ENCODE measurements at regions not wholly inside any gene's neighbourhood (a gene's known extent, or its start where the extent isn't known, plus 50 kb on each side); places are given as distances from the start of the nearest gene placed in this dataset.

DNA sequence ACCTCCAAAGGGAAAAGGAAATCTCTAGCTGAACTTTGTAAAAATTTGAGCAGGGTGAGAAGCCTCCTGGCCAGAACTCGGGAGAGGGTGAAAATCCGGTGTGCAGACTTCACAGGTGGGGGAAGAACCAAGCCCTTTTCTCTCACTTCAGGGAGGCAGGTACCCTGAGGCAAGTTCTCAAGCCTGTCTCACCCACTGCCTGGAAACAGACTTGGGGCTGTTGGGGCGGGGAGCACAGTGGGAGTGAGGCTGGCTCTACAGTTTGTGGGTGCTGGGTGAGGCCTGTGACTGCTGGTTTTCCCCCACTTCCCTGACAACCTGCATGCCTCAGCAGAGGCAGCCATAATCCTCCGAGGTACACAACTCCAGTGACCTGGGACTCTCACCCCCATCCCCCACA lies 187.1 kb downstream of the KIF4B start:
- DNase-seq (ENCODE audit: low read depth, low spot score) = no peak

DNA sequence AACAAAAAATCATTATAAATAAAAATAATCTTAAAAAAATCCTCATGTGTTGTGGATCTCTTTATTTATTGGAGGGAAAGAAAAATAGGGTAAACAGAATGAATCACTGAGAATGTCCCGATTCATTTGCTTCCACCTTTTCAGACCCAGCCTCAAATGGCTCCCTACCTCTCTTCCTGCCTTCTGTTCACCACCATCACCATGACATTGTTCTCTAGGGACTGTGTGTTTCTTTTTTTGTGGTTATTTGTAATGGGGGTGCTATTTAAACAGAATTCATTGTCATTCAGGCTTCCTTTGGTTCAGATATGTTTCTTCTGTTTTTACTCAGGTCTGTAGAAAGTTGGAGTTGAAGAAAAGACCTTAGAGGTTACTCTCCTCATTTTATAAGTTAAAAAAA lies 198.2 kb downstream of the KIF4B start:
- no peak for DNase-seq (ENCODE audit: low read depth, low spot score)

DNA sequence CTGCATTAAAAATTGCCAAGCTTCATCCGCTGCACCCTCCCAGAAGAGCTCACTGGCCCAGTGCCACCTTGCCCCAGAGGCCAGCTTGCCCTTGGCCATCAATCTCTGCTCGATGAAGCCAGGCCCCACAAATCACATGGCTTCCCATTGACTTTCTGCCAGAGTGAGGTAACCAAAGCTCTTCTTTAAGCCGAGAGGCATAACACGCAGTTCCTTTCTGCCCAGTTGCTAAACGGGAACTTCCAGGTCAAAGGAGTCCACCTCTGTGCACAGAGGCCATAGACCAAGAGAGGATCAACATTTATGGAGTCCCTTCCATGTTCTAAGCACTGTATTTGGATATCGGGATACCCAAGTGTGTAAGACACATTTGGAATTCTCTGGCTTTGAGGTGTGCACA lies 208.8 kb downstream of the KIF4B start:
- DNase-seq (ENCODE audit: low read depth, low spot score) = no peak

DNA sequence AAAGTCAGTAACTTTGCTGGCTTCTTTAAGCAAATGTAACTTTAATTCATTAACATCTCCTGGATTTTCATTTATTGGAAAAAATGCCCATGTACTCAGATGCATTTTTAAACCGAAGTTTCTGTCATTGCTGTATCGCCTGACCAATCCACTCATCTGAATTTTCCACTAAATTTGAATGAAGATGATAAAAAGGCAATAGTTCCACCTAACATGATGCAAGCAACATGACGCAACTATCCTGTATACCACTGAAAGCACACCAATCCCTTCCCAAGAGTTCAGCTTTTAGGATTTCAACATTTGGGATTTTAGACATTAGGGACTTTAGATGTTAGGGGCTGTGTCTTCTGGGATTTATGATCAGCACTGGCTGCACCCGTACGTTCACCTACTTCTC lies 215.6 kb downstream of the KIF4B start:
- DNase-seq (ENCODE audit: low read depth, low spot score) = no peak

DNA sequence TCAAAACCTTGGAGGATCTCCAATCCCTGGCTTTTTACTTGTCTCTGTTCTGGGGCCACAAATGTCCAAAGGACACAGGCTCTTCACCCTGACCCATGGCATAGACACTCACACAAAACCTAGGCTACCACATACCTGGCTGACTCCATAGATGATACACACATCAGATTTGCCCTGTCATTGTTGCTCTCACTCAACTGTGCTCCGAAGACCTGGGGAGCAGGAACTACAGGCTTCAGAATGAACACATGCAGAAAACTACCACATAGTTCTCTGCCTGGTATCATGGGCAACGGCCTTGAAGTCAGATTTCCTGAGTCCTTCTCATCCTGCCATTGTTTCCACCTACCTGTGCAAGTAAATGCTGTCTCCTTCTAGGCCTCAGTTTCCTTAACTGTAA lies 226.2 kb downstream of the KIF4B start:
- no peak for DNase-seq (ENCODE audit: low read depth, low spot score)

DNA sequence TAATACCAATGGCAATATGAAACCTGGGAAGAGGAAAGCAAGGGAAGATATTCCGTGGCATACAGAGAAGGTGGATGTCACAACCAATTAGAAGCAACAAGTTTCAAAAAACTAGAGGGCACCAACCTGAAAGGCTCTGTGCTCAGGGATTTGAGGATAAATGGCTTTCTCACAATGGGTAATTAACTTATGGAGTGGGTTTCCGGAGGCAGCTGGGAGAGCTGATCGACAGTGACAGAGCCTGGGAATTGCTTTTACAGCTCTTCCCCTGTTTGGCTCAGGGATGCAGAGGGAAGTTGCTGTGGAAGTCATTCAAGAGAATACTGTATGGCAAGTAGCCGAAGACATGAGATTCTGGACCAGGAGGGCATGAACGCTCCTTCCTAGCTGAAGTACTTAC lies 237.0 kb downstream of the KIF4B start:
- DNase-seq (ENCODE audit: low read depth, low spot score) = no peak

DNA sequence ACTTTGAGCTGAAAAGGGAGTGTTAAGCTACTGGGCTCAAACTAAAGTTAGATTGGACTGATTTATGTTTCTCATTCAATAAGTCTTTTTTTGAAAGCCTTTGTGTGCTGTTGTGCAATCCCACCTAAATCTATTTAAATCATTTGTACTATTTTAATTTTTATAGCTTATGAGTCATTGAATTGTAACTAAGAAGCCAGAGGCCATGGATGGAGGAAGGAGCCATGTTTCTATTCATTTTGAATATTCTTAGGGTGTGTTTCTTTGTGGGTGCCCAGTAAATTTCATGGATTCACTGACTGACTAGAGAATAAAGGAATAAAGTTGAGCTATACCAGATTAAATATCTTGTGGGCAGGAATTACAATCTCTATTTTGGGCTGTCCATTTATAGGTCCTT lies 238.5 kb downstream of the KIF4B start:
- no peak for DNase-seq (ENCODE audit: low read depth, low spot score)

DNA sequence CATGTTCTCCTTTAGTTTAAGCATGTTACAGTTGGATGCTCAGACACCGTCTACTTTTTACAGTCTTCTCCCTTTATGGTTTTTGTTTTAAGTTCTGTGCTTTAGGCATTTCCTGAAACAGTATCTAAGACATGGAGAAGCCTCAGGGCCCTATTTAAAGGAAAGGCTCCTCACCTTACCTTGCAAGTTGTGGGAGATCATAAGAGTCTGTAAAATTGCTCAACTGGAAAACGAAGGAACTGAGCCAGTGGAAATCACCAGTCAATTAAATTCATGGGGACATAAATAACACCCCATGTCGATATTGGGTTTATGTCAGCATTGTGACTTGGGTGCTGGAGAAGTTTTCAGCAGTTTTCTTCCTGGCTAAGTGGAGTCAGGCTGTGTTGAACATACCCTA lies 239.2 kb downstream of the KIF4B start:
- DNase-seq (ENCODE audit: low read depth, low spot score) = no peak

DNA sequence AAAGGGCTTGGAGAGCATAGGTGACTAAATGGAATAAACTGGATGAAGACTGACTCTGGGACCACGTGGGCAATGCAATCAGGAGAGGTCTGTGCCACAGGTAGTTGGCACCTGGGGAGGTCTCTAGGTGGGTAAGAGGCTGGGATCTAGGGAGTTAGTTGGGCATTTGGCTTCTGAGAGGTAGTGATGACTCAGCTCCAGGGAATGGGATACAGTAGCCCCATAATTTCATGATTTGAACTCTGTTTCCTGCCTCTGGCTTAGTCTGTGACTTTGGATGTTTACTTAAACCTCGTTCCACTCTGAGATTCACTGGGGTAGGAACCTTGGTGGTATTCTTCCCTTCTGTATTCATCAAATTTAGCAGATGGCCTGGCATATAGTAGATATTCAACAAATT lies 240.8 kb downstream of the KIF4B start:
- DNase-seq (ENCODE audit: low read depth, low spot score) = no peak

DNA sequence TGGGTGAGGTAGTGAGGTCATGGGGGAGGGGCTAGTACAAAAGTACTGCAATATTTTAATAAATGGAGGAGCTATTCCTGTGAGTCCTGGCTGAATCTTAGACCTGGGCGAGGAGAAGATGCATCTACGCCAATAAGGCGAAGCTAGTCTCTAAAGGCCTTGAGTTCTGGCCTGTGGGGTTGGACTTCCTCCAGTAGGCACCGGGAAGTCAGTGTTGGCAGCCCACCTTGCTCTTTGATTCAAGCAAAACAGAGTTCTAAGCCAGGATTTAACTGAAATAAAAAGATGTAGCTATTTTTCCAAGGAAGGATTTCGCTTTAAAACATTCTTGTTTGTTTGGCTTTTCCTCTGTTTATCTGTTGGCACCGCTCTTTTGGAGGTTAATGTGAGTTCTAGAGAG lies 244.6 kb downstream of the KIF4B start:
- no peak for DNase-seq (ENCODE audit: low read depth, low spot score)

DNA sequence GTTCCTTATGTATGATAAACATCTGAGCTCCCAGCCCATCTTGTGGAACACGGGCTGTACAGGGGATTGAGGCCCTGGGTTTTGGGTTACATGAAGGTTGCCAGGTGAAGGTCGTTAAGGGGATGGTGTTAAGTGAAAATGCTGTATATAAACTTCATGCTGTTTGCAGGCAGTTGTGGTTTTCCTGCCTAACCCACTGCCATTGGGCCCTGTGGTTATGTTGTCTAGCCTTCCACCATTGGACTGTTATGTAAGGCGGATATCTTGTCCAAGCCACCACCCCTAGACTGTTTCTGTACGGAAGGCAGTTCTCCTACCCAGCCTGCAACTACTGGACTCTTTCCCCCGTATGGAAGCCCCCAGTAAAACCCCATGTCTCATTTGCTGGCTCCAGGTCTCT lies 246.1 kb downstream of the KIF4B start:
- no peak for DNase-seq (ENCODE audit: low read depth, low spot score)

DNA sequence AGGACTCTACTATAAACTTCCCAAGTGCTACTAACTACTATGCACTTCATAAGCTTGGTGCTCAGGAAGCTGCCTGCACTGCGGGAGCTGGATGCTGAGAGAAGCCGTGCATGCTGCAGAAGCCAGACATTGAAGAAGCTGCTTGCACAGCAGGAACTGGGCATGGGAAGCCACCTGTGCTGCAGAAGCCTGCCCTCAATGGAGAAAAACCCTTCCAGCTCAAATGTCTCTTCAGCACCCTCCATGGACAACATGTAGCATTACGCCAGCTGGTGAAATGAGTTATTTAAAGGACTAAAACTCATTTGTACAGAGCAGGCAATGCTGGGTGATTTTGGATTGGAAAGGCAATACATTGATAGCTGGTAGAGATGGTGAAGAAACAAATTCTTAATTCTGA lies 247.2 kb downstream of the KIF4B start:
- DNase-seq (ENCODE audit: low read depth, low spot score) = peak; percentile 2

DNA sequence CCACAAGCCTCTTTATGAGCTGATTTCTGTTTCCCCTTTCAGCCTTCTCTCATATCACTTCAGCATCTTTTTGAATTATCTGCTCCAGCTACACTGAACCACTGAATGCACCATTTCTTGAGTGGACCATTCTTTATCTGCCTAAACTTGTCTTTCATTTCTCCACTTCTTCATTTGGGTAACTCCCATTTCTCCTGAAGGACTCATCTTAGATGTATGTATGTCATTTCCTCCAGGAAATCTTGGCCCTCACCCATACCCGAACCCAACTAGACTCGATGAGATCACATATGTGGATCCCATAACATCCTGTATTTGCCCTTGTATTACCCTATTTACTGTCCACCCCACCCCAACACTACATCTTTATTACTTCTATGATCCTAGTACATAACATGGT lies 249.8 kb downstream of the KIF4B start:
- DNase-seq (ENCODE audit: low read depth, low spot score) = no peak

DNA sequence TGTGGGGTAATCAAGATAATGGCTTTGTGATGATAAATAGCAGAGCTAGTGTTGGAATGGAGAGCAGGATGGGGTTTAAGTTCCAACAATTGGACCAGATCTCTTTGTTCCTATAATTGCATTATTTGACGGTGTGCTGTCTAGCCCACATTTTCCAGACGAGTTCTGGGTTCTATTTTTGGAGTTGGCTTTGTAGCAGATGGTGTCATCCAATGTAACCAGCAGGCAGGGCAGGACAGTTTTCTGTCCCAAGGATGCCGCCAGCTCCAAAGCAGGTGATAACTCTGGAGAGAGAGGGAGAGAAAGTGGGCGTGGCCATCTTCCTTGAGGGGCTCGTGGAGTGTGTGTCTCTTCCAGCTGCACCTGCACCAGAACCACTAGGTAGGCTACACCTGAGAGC lies 251.3 kb downstream of the KIF4B start:
- no peak for DNase-seq (ENCODE audit: low read depth, low spot score)

DNA sequence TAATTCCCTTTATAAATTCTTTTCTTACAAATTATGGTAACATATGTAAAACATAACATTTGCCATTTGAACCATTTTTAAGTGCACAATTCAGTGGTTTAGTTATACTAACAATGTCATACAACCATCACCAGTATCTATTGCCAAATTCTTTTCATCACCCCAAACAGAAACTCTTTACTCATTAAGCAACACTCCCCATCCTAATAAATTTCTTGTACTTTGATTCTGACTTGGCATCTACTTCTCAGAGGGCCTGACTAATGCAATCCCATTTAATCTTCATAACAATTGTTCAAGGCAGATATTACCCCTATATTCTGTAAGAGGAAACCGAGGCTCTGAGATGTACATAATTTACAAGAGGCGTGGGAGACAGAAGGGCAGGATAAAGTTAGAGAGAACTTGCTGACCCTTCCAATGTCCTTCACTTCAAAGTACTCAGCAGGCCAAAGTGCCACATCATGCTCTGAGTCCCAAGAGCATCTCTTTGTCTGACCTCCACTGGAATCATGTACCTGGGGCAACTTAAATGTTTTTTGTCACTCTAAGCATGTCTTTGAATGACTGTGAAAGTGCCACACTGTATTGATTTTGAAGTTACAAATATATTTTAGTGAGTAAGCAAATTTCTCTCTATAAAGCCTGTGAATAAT lies 255.3 kb downstream of the KIF4B start:
- DNase-seq (ENCODE audit: low read depth, low spot score) = no peak

DNA sequence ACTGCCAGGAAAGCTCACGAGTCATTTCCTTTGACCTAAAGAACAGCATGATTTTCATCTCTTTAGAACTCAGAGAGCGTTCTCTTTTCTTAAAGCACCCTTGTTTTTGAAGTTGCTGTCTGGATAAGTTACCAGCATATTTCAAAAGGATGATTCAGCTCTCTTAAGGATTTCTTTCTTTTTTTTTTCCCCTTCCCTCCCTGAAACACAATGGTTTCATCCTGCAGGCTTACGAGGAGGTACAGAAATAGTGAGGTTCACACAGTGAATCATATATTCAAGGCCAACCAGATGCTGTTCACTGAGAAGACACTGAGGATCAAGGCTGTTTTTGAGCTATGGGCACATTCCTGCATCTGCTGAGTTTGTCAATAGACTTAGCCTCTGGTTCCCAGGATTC lies 257.2 kb downstream of the KIF4B start:
- no peak for DNase-seq (ENCODE audit: low read depth, low spot score)

DNA sequence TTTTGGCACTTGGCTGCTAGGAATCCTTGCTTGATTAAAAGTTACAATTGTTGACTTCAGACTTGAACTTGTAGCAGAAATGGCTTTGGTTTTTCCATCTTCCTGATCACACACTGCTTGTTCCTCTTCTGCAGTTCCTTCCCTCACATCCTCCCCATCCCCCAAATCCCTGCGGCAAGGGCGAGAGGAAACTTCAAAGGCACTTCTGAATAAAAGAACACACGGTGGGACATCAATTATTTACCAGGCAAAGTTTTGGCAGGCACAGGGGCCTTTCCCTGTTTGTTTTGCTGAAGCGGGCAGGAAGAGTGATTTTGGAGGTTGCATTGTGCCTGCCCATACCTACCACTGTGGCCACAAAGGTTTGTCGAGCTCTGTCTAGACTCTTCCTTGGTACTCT lies 260.9 kb downstream of the KIF4B start:
- no peak for DNase-seq (ENCODE audit: low read depth, low spot score)

DNA sequence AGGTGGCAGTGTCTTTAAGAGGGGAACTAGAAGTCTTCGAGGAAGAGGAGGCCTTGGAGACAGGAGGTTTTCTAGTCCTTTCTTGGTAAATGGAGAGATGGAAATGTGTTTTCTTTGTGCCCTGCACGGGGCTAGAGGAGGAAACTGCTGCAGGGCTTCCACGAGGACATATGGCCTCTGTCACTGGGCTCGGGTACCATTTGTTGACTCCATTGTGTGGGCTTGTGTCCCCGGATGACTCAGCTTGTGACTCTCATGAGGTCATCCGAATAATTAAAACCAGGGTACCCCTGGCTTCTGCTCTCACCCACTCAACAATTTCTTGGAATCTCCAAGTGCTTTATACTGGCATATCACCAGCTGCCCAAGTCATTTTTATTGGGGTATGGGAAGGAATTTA lies 261.7 kb downstream of the KIF4B start:
- DNase-seq (ENCODE audit: low read depth, low spot score) = no peak

DNA sequence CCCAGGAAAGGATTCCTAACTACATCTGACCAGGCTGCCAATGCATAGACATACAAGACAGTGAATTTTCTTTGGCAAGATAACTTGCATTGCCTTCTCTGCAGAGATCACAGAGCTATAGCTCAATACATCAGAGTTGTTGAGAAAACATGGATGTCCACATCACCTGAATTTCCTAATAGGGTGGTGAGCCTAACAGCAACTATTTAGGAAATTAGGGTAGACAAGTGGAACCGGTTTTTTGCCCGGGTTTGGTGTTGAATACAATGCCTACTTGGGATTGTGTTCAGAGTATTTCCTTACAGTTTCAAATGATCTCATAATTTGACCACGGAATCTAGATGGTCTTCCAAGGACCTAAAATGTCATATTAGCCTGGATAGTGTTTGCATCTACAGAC lies 262.7 kb downstream of the KIF4B start:
- no peak for DNase-seq (ENCODE audit: low read depth, low spot score)

DNA sequence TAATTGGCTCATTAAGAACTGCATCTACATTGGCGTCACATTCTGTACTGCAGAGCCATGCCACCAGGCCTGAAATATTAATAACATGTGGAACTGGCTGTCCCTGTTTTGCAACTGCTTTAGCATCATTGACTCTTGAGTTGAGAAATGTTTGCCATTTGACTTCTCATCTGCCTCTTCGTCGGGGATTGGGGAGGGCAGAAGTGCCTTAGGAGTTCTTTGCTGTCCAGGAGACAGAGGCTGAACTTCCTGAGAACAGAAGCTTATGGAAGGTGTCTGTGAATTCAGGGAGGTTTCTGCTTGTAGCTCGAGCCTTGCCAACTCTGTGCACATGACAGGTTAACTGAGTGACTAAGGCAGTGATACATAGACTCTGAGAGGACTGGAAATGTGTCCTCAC lies 265.0 kb downstream of the KIF4B start:
- no peak for DNase-seq (ENCODE audit: low read depth, low spot score)

DNA sequence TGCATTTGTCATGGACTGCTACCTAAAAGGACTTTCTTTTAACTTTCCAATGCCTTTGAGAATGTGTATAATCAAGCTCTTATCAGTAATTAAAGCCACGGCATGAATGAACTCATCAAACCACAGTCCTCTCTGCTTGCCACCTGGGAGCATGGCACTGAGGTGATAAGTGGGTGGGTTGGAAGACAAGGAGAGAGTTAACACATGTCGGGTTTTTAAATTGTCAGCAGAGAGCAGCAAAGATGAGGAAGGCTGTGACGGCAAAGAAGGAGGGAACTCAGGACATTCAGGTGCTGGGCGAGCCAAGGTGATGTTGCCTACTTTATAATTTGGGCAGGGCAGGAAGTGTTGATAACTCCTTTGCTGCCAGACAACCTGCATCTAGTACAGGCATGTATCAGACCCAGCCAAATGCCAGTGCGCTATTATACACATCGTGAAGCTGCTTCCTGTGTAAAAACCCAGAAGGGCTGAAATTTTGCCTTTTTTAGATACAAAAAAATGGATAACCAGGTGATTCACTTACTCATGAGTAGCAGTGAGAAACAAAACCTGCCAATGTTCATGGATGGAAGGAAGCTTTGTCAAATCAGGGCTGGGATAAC lies 269.1 kb downstream of the KIF4B start:
- DNase-seq (ENCODE audit: low read depth, low spot score) = no peak

DNA sequence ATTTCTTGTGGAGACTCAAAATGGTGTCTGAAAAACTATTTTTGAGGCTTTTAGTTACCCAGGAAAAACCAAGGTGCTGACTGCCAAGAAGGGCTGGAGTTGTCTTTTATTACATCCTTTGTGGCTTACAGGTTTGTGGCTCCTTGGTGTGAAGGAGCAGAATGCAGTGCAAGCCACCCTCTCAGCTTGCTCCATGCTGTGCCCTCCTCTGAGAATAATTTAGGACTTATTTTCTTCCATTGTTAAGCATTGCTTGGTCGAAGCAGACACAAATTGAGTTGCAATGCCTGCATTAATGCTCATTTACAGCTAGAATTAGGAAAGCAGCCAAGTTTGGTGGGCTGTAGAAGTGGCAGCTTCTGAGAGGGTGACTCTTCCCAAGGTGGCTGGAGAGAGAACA lies 272.2 kb downstream of the KIF4B start:
- no peak for DNase-seq (ENCODE audit: low read depth, low spot score)

DNA sequence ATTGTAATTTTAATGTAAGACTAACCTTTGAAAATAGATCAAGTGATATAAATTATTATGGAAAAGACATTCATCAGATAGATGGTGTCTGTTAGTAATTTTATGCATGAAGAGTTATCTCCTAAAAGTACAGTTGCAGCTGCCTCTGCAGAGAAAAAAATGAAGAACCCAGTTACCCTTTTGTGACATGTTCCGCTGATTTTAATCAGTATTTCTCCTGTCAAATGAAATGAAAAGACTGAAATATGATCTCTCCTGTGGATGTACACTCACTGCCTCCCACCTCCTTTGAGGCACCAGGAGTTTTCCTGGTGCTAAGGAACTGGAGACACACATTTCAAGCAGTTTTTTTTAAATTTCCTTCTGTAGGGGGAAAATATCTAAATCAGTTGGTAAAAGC lies 277.4 kb downstream of the KIF4B start:
- no peak for DNase-seq (ENCODE audit: low read depth, low spot score)

DNA sequence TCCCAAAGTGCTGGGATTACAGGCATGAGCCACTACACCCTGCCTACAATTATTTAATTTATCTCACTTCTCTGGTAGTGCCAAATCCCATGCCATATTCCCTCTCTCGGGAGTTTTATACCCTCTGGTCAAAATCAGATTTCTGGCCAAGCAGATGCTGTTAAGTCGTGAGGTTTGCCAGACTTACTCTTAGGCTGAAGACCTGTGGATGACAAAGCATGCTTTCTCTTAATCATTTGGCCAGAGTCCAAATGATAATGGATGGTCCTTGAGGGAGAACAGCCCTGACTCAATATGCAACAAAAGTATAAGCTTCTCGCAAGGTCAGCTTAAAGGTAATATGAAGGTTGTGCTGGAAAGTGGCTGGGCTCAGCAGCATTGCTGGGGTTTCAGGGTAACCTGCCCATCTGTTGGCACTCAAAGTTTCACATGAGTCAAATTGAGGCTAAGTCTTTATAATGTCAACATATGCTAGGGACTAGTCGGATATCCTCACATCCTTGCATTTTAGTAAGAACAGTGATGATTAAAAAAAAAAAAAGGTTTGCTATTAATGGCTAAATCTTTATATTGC lies 280.1 kb downstream of the KIF4B start:
- DNase-seq (ENCODE audit: low read depth, low spot score) = no peak
